ENCODE measurements at regions not wholly inside any gene's neighbourhood (a gene's known extent, or its start where the extent isn't known, plus 50 kb on each side); places are given as distances from the start of the nearest gene placed in this dataset.

- no peak overlapping the region for H3K4ac ChIP-seq (ENCODE audit: low read depth, low read length)
- no peak overlapping the region for H3K27ac ChIP-seq (ENCODE audit: low read depth, low read length)
- no CpG with 5 or more reads among the region's 4 CpGs for WGBS (ENCODE audit: extremely low coverage, insufficient coverage, low lambda C conversion rate)
- H4K8ac ChIP-seq (ENCODE audit: low read depth, low read length), result no peak overlapping the region
- H2BK120ac ChIP-seq (ENCODE audit: low read depth, low read length), result no peak overlapping the region
- H3K36me3 ChIP-seq (ENCODE audit: control insufficient read depth, insufficient read depth, low read length), result no peaks in the 10 kb centered on the region
- no peak overlapping the region for H4K5ac ChIP-seq (ENCODE audit: low read length)
- H3K4me1 ChIP-seq (ENCODE audit: control insufficient read depth, low read depth, low read length), result no peaks in the 10 kb centered on the region
- H3K79me2 ChIP-seq (ENCODE audit: control insufficient read depth, insufficient read depth, low read length), result no peaks in the 10 kb centered on the region
- H3K9ac ChIP-seq (ENCODE audit: low read length), result no peak overlapping the region
- H2BK5ac ChIP-seq (ENCODE audit: low read length), result no peak overlapping the region
- no peak overlapping the region for H3K4me2 ChIP-seq (ENCODE audit: low read length)
- H3K18ac ChIP-seq (ENCODE audit: low read length), result no peak overlapping the region
- DNase-seq, result no peak
- H3K27me3 ChIP-seq (ENCODE audit: insufficient read depth, low read length, poor library complexity), result no peaks in the 10 kb centered on the region
- no peak overlapping the region for H3K4me3 ChIP-seq (ENCODE audit: low read length)
- no peak overlapping the region for H2BK15ac ChIP-seq (replicated peaks; ENCODE audit: low read depth)
- H3K79me1 ChIP-seq (ENCODE audit: low read length), result no peaks in the 10 kb centered on the region
- no peak overlapping the region for H2AK5ac ChIP-seq (ENCODE audit: low read length)
- no peak overlapping the region for H3K56ac ChIP-seq (ENCODE audit: low read length)
- no peak overlapping the region for H3K23ac ChIP-seq (ENCODE audit: low read length)
Measured at GRCh38 chr2:220980966-220981675, 591.0 kb downstream of the EPHA4 start.

DNA sequence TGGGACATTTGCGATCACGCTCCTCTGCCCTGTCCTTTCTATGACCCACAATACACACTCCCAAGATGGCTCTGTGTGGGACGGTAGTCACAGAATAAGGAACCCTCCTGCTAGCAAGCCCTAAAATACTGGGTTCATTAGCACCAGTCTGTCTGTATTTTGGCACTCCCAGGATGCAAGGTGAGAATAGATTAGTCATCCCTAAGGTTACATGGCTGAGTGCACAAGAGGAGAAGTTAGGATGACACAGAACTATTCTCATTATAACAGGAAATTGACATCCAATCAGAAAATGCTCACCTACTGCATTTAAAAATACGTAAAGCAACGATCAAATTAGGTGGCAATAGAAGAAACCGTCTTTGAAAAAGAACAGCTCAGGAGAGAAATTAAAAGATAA is 590.2 kb downstream of the EPHA4 start:
- no peak overlapping the region for H2AK5ac ChIP-seq (ENCODE audit: low read length)
- no peak overlapping the region for H3K4ac ChIP-seq (ENCODE audit: low read depth, low read length)
- H4K8ac ChIP-seq (ENCODE audit: low read depth, low read length), result no peak overlapping the region
- no peak overlapping the region for H3K27ac ChIP-seq (ENCODE audit: low read depth, low read length)
- no peak overlapping the region for H3K9ac ChIP-seq (ENCODE audit: low read length)
- H3K4me3 ChIP-seq (ENCODE audit: low read length), result no peak overlapping the region
- H3K79me2 ChIP-seq (ENCODE audit: control insufficient read depth, insufficient read depth, low read length), result no peaks in the 10 kb centered on the region
- no CpG with 5 or more reads among the region's 6 CpGs for WGBS (ENCODE audit: extremely low coverage, insufficient coverage, low lambda C conversion rate)
- no peak for DNase-seq
- no peak overlapping the region for H3K18ac ChIP-seq (ENCODE audit: low read length)
- H3K4me1 ChIP-seq (ENCODE audit: control insufficient read depth, low read depth, low read length), result no peaks in the 10 kb centered on the region
- H3K4me2 ChIP-seq (ENCODE audit: low read length), result no peak overlapping the region
- H2BK5ac ChIP-seq (ENCODE audit: low read length), result no peak overlapping the region
- H3K56ac ChIP-seq (ENCODE audit: low read length), result no peak overlapping the region
- H3K79me1 ChIP-seq (ENCODE audit: low read length), result no peaks in the 10 kb centered on the region
- H4K5ac ChIP-seq (ENCODE audit: low read length), result no peak overlapping the region
- no peaks in the 10 kb centered on the region for H3K27me3 ChIP-seq (ENCODE audit: insufficient read depth, low read length, poor library complexity)
- H3K23ac ChIP-seq (ENCODE audit: low read length), result no peak overlapping the region
- no peaks in the 10 kb centered on the region for H3K36me3 ChIP-seq (ENCODE audit: control insufficient read depth, insufficient read depth, low read length)
- H2BK120ac ChIP-seq (ENCODE audit: low read depth, low read length), result no peak overlapping the region
- no peak overlapping the region for H2BK15ac ChIP-seq (replicated peaks; ENCODE audit: low read depth)

- Histone ChIP-seq H2AK5ac (ENCODE audit: low read length) (no peak overlapping the region), H3K36me3 (ENCODE audit: control insufficient read depth, insufficient read depth, low read length) (no peaks in the 10 kb centered on the region), H3K23ac (ENCODE audit: low read length) (no peak overlapping the region), H3K18ac (ENCODE audit: low read length) (no peak overlapping the region), H3K27ac (ENCODE audit: low read depth, low read length) (no peak overlapping the region), H3K79me1 (ENCODE audit: low read length) (no peaks in the 10 kb centered on the region), H3K4ac (ENCODE audit: low read depth, low read length) (no peak overlapping the region), H2BK5ac (ENCODE audit: low read length) (no peak overlapping the region), H3K56ac (ENCODE audit: low read length) (no peak overlapping the region), H4K5ac (ENCODE audit: low read length) (no peak overlapping the region), H3K4me3 (ENCODE audit: low read length) (no peak overlapping the region), H3K9ac (ENCODE audit: low read length) (no peak overlapping the region), H2BK15ac (replicated peaks; ENCODE audit: low read depth) (no peak overlapping the region), H3K79me2 (ENCODE audit: control insufficient read depth, insufficient read depth, low read length) (no peaks in the 10 kb centered on the region), H3K4me2 (ENCODE audit: low read length) (no peak overlapping the region), H3K4me1 (ENCODE audit: control insufficient read depth, low read depth, low read length) (no peaks in the 10 kb centered on the region), H4K8ac (ENCODE audit: low read depth, low read length) (no peak overlapping the region), H3K27me3 (ENCODE audit: insufficient read depth, low read length, poor library complexity) (no peaks in the 10 kb centered on the region), H2BK120ac (ENCODE audit: low read depth, low read length) (no peak overlapping the region)
- DNase-seq, result no peak
- no CpG with 5 or more reads among the region's 4 CpGs for WGBS (ENCODE audit: extremely low coverage, insufficient coverage, low lambda C conversion rate)
Measured at GRCh38 chr2:220985561-220985960, 586.5 kb downstream of the EPHA4 start.

DNA sequence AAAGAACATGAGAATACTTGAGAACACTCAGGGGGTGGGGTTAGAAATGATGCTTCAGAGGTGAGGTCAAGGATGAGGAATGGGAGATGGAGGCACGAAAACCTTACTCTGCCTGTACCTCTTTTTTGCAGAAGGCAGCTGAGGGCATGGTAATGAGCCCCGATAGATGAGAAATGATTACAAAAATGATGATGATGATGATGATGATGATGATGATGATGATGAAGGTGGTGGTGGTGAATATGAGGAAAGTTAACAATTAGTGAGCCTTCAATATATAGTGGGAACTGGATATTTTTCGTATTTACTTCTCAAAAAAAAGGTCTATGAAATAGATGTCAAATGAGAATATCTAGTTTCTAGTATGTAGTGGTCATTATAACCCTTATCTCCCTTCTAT is 584.3 kb downstream of the EPHA4 start:
- WGBS (ENCODE audit: extremely low coverage, insufficient coverage, low lambda C conversion rate), result no CpG with 5 or more reads among the region's 3 CpGs
- H2BK15ac ChIP-seq (replicated peaks; ENCODE audit: low read depth), result no peak overlapping the region
- no peak overlapping the region for H2BK120ac ChIP-seq (ENCODE audit: low read depth, low read length)
- H3K4me1 ChIP-seq (ENCODE audit: control insufficient read depth, low read depth, low read length), result no peaks in the 10 kb centered on the region
- H3K79me1 ChIP-seq (ENCODE audit: low read length), result no peaks in the 10 kb centered on the region
- H3K79me2 ChIP-seq (ENCODE audit: control insufficient read depth, insufficient read depth, low read length), result no peaks in the 10 kb centered on the region
- H3K4ac ChIP-seq (ENCODE audit: low read depth, low read length), result no peak overlapping the region
- no peak overlapping the region for H2BK5ac ChIP-seq (ENCODE audit: low read length)
- no peak overlapping the region for H4K5ac ChIP-seq (ENCODE audit: low read length)
- no peak overlapping the region for H3K27ac ChIP-seq (ENCODE audit: low read depth, low read length)
- H3K56ac ChIP-seq (ENCODE audit: low read length), result no peak overlapping the region
- no peak overlapping the region for H4K8ac ChIP-seq (ENCODE audit: low read depth, low read length)
- no peak overlapping the region for H3K23ac ChIP-seq (ENCODE audit: low read length)
- no peaks in the 10 kb centered on the region for H3K36me3 ChIP-seq (ENCODE audit: control insufficient read depth, insufficient read depth, low read length)
- H3K27me3 ChIP-seq (ENCODE audit: insufficient read depth, low read length, poor library complexity), result no peaks in the 10 kb centered on the region
- no peak overlapping the region for H3K9ac ChIP-seq (ENCODE audit: low read length)
- no peak overlapping the region for H3K4me2 ChIP-seq (ENCODE audit: low read length)
- no peak overlapping the region for H3K4me3 ChIP-seq (ENCODE audit: low read length)
- H2AK5ac ChIP-seq (ENCODE audit: low read length), result no peak overlapping the region
- H3K18ac ChIP-seq (ENCODE audit: low read length), result no peak overlapping the region
- DNase-seq, result no peak

DNA sequence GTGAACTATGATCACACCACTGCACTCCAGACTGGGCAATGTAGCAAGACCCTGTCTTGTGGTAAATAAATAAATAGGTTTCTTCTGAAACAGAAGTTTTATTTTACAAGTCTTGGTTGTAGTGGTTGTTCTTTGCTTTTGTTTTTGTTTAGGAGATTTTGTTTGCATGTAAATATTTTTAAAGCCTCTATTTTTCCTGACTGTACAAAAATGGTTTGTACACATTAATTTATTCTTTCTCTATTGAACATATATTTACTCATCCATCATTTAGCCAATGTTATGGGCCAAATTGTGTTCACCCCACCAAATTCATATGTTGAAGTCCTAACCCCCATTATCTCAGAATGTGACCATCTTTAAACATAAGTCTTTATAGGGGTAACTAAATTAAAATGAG is 580.1 kb downstream of the EPHA4 start:
- Histone ChIP-seq H3K18ac (ENCODE audit: low read length) (no peak overlapping the region), H3K4me3 (ENCODE audit: low read length) (no peak overlapping the region), H2AK5ac (ENCODE audit: low read length) (no peak overlapping the region), H3K4ac (ENCODE audit: low read depth, low read length) (no peak overlapping the region), H3K4me2 (ENCODE audit: low read length) (no peak overlapping the region), H3K79me1 (ENCODE audit: low read length) (no peaks in the 10 kb centered on the region), H3K9ac (ENCODE audit: low read length) (no peak overlapping the region), H3K23ac (ENCODE audit: low read length) (no peak overlapping the region), H3K27me3 (ENCODE audit: insufficient read depth, low read length, poor library complexity) (no peaks in the 10 kb centered on the region), H2BK15ac (replicated peaks; ENCODE audit: low read depth) (no peak overlapping the region), H4K8ac (ENCODE audit: low read depth, low read length) (no peak overlapping the region), H4K5ac (ENCODE audit: low read length) (no peak overlapping the region), H3K36me3 (ENCODE audit: control insufficient read depth, insufficient read depth, low read length) (no peaks in the 10 kb centered on the region), H2BK5ac (ENCODE audit: low read length) (no peak overlapping the region), H3K27ac (ENCODE audit: low read depth, low read length) (no peak overlapping the region), H2BK120ac (ENCODE audit: low read depth, low read length) (no peak overlapping the region), H3K56ac (ENCODE audit: low read length) (no peak overlapping the region), H3K79me2 (ENCODE audit: control insufficient read depth, insufficient read depth, low read length) (no peaks in the 10 kb centered on the region), H3K4me1 (ENCODE audit: control insufficient read depth, low read depth, low read length) (no peaks in the 10 kb centered on the region)
- no peak for DNase-seq

GRCh38 chr2:220994846-220995245 is 577.3 kb downstream of the EPHA4 start:
- WGBS (ENCODE audit: extremely low coverage, insufficient coverage, low lambda C conversion rate), result no CpG with 5 or more reads among the region's 3 CpGs
- Histone ChIP-seq H3K9ac (ENCODE audit: low read length) (no peak overlapping the region), H4K8ac (ENCODE audit: low read depth, low read length) (no peak overlapping the region), H3K4ac (ENCODE audit: low read depth, low read length) (no peak overlapping the region), H3K36me3 (ENCODE audit: control insufficient read depth, insufficient read depth, low read length) (no peaks in the 10 kb centered on the region), H3K23ac (ENCODE audit: low read length) (no peak overlapping the region), H2AK5ac (ENCODE audit: low read length) (no peak overlapping the region), H3K79me1 (ENCODE audit: low read length) (no peaks in the 10 kb centered on the region), H2BK120ac (ENCODE audit: low read depth, low read length) (no peak overlapping the region), H3K4me3 (ENCODE audit: low read length) (no peak overlapping the region), H3K79me2 (ENCODE audit: control insufficient read depth, insufficient read depth, low read length) (no peaks in the 10 kb centered on the region), H4K5ac (ENCODE audit: low read length) (no peak overlapping the region), H3K27ac (ENCODE audit: low read depth, low read length) (no peak overlapping the region), H3K27me3 (ENCODE audit: insufficient read depth, low read length, poor library complexity) (no peaks in the 10 kb centered on the region), H3K4me2 (ENCODE audit: low read length) (no peak overlapping the region), H3K18ac (ENCODE audit: low read length) (no peak overlapping the region), H3K56ac (ENCODE audit: low read length) (no peak overlapping the region), H2BK5ac (ENCODE audit: low read length) (no peak overlapping the region), H3K4me1 (ENCODE audit: control insufficient read depth, low read depth, low read length) (no peaks in the 10 kb centered on the region), H2BK15ac (replicated peaks; ENCODE audit: low read depth) (no peak overlapping the region)
- DNase-seq, result no peak

All from mesendoderm (in vitro differentiated cells).